ENCODE measurements at regions not wholly inside any gene's neighbourhood (a gene's known extent, or its start where the extent isn't known, plus 50 kb on each side); places are given as distances from the start of the nearest gene placed in this dataset.

GRCh38 chr13:88257706-88258105, 586.5 kb downstream of the SLITRK5 start:
- no TSS peak for BruUV-seq (replicated peaks)
- CTCF ChIA-PET (ENCODE audit: low intra/inter-chr PET ratio): no interaction called here
- intact Hi-C loops (cut with micrococcal nuclease): no loop called here

More at GRCh38 chr13:88257706-88258105, 586.5 kb downstream of the SLITRK5 start:
- POLR2A ChIA-PET: no interaction called here
- Histone ChIP-seq H3K9me1 (ENCODE audit: control insufficient read depth, insufficient read depth, low read length) (no peaks in the 10 kb centered on the region), H3K4me2 (ENCODE audit: insufficient read depth, low read length) (no peak overlapping the region), H3K9me3 (replicated peaks; ENCODE audit: control insufficient read depth, insufficient read depth, low read depth, low read length) (no peaks in the 10 kb centered on the region), H3K27me3 (ENCODE audit: control insufficient read depth in 2 of 2, insufficient read depth in 2 of 2, low read length in 2 of 2) (no peaks in the 10 kb centered on the region), H3K36me3 (ENCODE audit: control insufficient read depth, insufficient read depth, low read length) (no peaks in the 10 kb centered on the region), H2AFZ (ENCODE audit: low read depth, low read length) (no peak overlapping the region), H4K20me1 (replicated peaks; ENCODE audit: control insufficient read depth, insufficient read depth, low read length) (no peaks in the 10 kb centered on the region), H3K79me2 (ENCODE audit: control insufficient read depth, insufficient read depth, low read length) (no peaks in the 10 kb centered on the region), H3K27ac (ENCODE audit: extremely low read depth, low read depth, low read length) (no peak overlapping the region), H3K9ac (ENCODE audit: insufficient read depth in 1 of 2, low read depth in 2 of 2, low read length in 2 of 2) (no peak overlapping the region), H3K4me3 (no peak overlapping the region), H3K4me1 (replicated peaks in 1 of 2; ENCODE audit: control insufficient read depth in 2 of 2, insufficient read depth in 2 of 2, low read length in 2 of 2) (no peaks in the 10 kb centered on the region)
- 0% methylated on average over 3 of the region's 3 CpGs for WGBS (ENCODE audit: insufficient coverage, low coverage, missing lambda C conversion rate)
- in situ Hi-C loops (cut with MboI): no loop called here
- no peak for DNase-seq (ENCODE audit: extremely low read depth in 1 of 4, low spot score in 3 of 4)
- no peak for FAIRE-seq
- no peak for ATAC-seq
- no peak for TF ChIP-seq KLF6 (CRISPR knock-in tag; IDR thresholded peaks at IDR 0.05; ENCODE audit: borderline replicate concordance)
- no peak for TF ChIP-seq HDGF (IDR thresholded peaks at IDR 0.05)
- TF ChIP-seq DNMT1 (IDR thresholded peaks at IDR 0.05): no peak
- TF ChIP-seq CREB1 (IDR thresholded peaks at IDR 0.05): no peak
- no peak for TF ChIP-seq CREB1 (CRISPR knock-in tag; IDR thresholded peaks at IDR 0.05)
- no peak for TF ChIP-seq TFAP4 (CRISPR knock-in tag; IDR thresholded peaks at IDR 0.05; ENCODE audit: borderline replicate concordance)
- TF ChIP-seq SAP30 (IDR thresholded peaks at IDR 0.05; ENCODE audit: borderline replicate concordance, insufficient read depth, low read depth, low read length, poor library complexity, severe bottlenecking): no peak
- TF ChIP-seq MEIS2 (IDR thresholded peaks at IDR 0.05; ENCODE audit: partially characterized antibody): no peak
- no peak for TF ChIP-seq PATZ1 (CRISPR knock-in tag; IDR thresholded peaks at IDR 0.05; ENCODE audit: borderline replicate concordance)
- no peak for TF ChIP-seq TFAM (CRISPR knock-in tag; conservative IDR thresholded peaks at IDR 0.05)
- no peak for TF ChIP-seq PCBP2 (IDR thresholded peaks at IDR 0.05; ENCODE audit: low read depth, low read length, poor library complexity, severe bottlenecking)
- TF ChIP-seq FOXA1 (IDR thresholded peaks at IDR 0.05; ENCODE audit: borderline replicate concordance): no peak
- TF ChIP-seq ZNF165 (CRISPR knock-in tag; IDR thresholded peaks at IDR 0.05; ENCODE audit: borderline replicate concordance): no peak
- TF ChIP-seq CTCF (IDR thresholded peaks at IDR 0.05 in 2 of 3, conservative IDR thresholded peaks at IDR 0.05 in 1 of 3; ENCODE audit: insufficient read depth in 2 of 3, low read depth in 1 of 3, low read length in 3 of 3): no peak
- no peak for TF ChIP-seq THAP12 (CRISPR knock-in tag; IDR thresholded peaks at IDR 0.05)

All from K562 (cell line).